HG03103 (cell line): ENCODE measurements at regions not wholly inside any gene's neighbourhood (a gene's known extent, or its start where the extent isn't known, plus 50 kb on each side); places are given as distances from the start of the nearest gene placed in this dataset.
A peak's percentile ranks its signal among the peaks of the same experiment; 100 is the strongest.

Source experiments
- ATAC-seq: cut with Tn5 transposase; IDR thresholded peaks from one replicate; pipeline ENCODE4 v1.9.1; 2021; ENCODE audit warnings: low read depth; ENCODE audit not compliant: unreplicated experiment

- ATAC-seq = no peak
These were observed 119.6 kb downstream of the MTX2 start for GRCh38 chr2:176388861-176389260.

- no peak for ATAC-seq
These were observed 121.3 kb downstream of the MTX2 start for GRCh38 chr2:176390276-176391147.

GRCh38 chr2:176391148-176391419 lies 121.8 kb downstream of the MTX2 start:
- no peak for ATAC-seq

GRCh38 chr2:176392249-176392648 lies 123.0 kb downstream of the MTX2 start:
- no peak for ATAC-seq

- no peak for ATAC-seq
These were observed 123.6 kb downstream of the MTX2 start for GRCh38 chr2:176392744-176393414.

GRCh38 chr2:176395273-176395854 lies 126.1 kb downstream of the MTX2 start:
- no peak for ATAC-seq

- no peak for ATAC-seq
These were observed 129.2 kb downstream of the MTX2 start for GRCh38 chr2:176398243-176399073.

GRCh38 chr2:176399074-176399598 lies 129.9 kb downstream of the MTX2 start:
- no peak for ATAC-seq

- ATAC-seq = peak; percentile 54
These were observed 136.2 kb downstream of the MTX2 start for GRCh38 chr2:176405477-176405876.

- ATAC-seq = no peak
These were observed 138.5 kb downstream of the MTX2 start for GRCh38 chr2:176407706-176408105.

- ATAC-seq = no peak
These were observed 140.4 kb downstream of the MTX2 start for GRCh38 chr2:176409671-176410070.

GRCh38 chr2:176412136-176412535 lies 142.9 kb downstream of the MTX2 start:
- no peak for ATAC-seq

GRCh38 chr2:176413786-176414185 lies 144.5 kb downstream of the MTX2 start:
- no peak for ATAC-seq

- no peak for ATAC-seq
These were observed 145.4 kb downstream of the MTX2 start for GRCh38 chr2:176414641-176415040.

GRCh38 chr2:176415174-176415895 lies 146.1 kb downstream of the MTX2 start:
- no peak for ATAC-seq

GRCh38 chr2:176415937-176416499 lies 146.8 kb downstream of the MTX2 start:
- no peak for ATAC-seq

- no peak for ATAC-seq
These were observed 149.5 kb downstream of the MTX2 start for GRCh38 chr2:176418768-176419167.

- ATAC-seq = no peak
These were observed 150.4 kb downstream of the MTX2 start for GRCh38 chr2:176419591-176420071.

- no peak for ATAC-seq
These were observed 152.2 kb downstream of the MTX2 start for GRCh38 chr2:176421297-176422050.
